Neuronal stem cell (in vitro differentiated cells): ENCODE measurements at regions not wholly inside any gene's neighbourhood (a gene's known extent, or its start where the extent isn't known, plus 50 kb on each side); places are given as distances from the start of the nearest gene placed in this dataset.

ENCODE experiments used
- DNase-seq: peaks from one replicate; pipeline ENCODE4 v3.0.0-alpha.2; 2013; ENCODE audit warnings: low spot score
- H2AFZ ChIP-seq: one replicate; pipeline ENCODE4 v1.6.1; 2013; ENCODE audit warnings: mild to moderate bottlenecking, low read length, inconsistent platforms
- H2AK5ac ChIP-seq: 2 replicates; pipeline ENCODE4 v1.6.1; 2013; ENCODE audit warnings: low read depth, mild to moderate bottlenecking, inconsistent platforms, low read length, moderate library complexity, mixed read lengths
- H2BK120ac ChIP-seq: 2 replicates; pipeline ENCODE4 v1.6.1; 2013; ENCODE audit warnings: low read depth, mild to moderate bottlenecking, inconsistent platforms, low read length, moderate library complexity, mixed read lengths
- H2BK12ac ChIP-seq: one replicate; pipeline ENCODE4 v1.6.1; 2013; ENCODE audit warnings: low read length, inconsistent platforms
- H2BK15ac ChIP-seq: 2 replicates; pipeline ENCODE4 v1.6.1; 2013; ENCODE audit warnings: mild to moderate bottlenecking, low read length, inconsistent platforms, mixed read lengths
- H2BK5ac ChIP-seq: one replicate; pipeline ENCODE4 v1.6.1; 2013; ENCODE audit warnings: inconsistent platforms, mild to moderate bottlenecking, low read length, moderate library complexity
- H3K14ac ChIP-seq: one replicate; pipeline ENCODE4 v1.6.1; 2013; ENCODE audit warnings: low read length, inconsistent platforms
- H3K18ac ChIP-seq: 2 replicates; pipeline ENCODE4 v1.6.1; 2013; ENCODE audit warnings: low read length, inconsistent platforms
- H3K23ac ChIP-seq: 2 replicates; pipeline ENCODE4 v1.6.1; 2013; ENCODE audit warnings: low read depth, mild to moderate bottlenecking, mixed read lengths, low read length, inconsistent platforms; ENCODE audit not compliant: poor library complexity
- H3K27ac ChIP-seq: replicated peaks from 3 replicates; pipeline ENCODE4 v1.5.1; 2013; ENCODE audit warnings: low read length, inconsistent platforms
- H3K27me3 ChIP-seq, 3 experiments: 2 replicates each; pipeline ENCODE4 v1.6.1; 2013; ENCODE audit warnings: low read length in 3 of 3, mild to moderate bottlenecking in 2 of 3, inconsistent platforms in 1 of 3, low read depth in 1 of 3, mixed read lengths in 1 of 3, moderate library complexity in 1 of 3; ENCODE audit not compliant: control insufficient read depth in 3 of 3, insufficient read depth in 3 of 3
- H3K36me3 ChIP-seq, 2 donors: replicated peaks in 1 of 2; 2 replicates each; pipeline ENCODE4 v1.6.1; 2013; ENCODE audit warnings: low read length in 2 of 2; ENCODE audit not compliant: control insufficient read depth in 2 of 2, insufficient read depth in 2 of 2
- H3K4ac ChIP-seq: 2 replicates; pipeline ENCODE4 v1.6.1; 2013; ENCODE audit warnings: inconsistent platforms, mild to moderate bottlenecking, low read length, moderate library complexity
- H3K4me1 ChIP-seq, 2 donors: 1 replicate in 1 of 2; 2 replicates in 1 of 2; pipeline ENCODE4 v1.6.1; 2013; ENCODE audit warnings: low read length in 2 of 2, low read depth in 1 of 2; ENCODE audit not compliant: control insufficient read depth in 2 of 2, insufficient read depth in 1 of 2
- H3K4me2 ChIP-seq: one replicate; pipeline ENCODE4 v1.6.1; 2013; ENCODE audit warnings: mild to moderate bottlenecking, low read length, inconsistent platforms; ENCODE audit not compliant: insufficient read depth, poor library complexity, severe bottlenecking
- H3K4me3 ChIP-seq, 2 donors: 2 replicates each; pipeline ENCODE4 v1.5.1; 2013; ENCODE audit warnings: low read length in 2 of 2, mild to moderate bottlenecking in 2 of 2, inconsistent platforms in 1 of 2, moderate library complexity in 1 of 2
- H3K79me1 ChIP-seq: one replicate; pipeline ENCODE4 v1.6.1; 2013; ENCODE audit warnings: low read depth, mild to moderate bottlenecking, inconsistent platforms, low read length, moderate library complexity
- H3K9ac ChIP-seq: one replicate; pipeline ENCODE4 v1.6.1; 2013; ENCODE audit warnings: mild to moderate bottlenecking, low read depth, low read length, inconsistent platforms; ENCODE audit not compliant: poor library complexity
- H3K9me3 ChIP-seq, 2 donors: replicated peaks in 1 of 2; 2 replicates each; pipeline versions ENCODE3 to v1.6.1; 2013; ENCODE audit warnings: low read length in 2 of 2, mild to moderate bottlenecking in 2 of 2, inconsistent platforms in 1 of 2, low read depth in 1 of 2, mixed read lengths in 1 of 2, moderate library complexity in 1 of 2; ENCODE audit not compliant: control insufficient read depth in 2 of 2, insufficient read depth in 1 of 2
- H4K8ac ChIP-seq: one replicate; pipeline ENCODE4 v1.6.1; 2013; ENCODE audit warnings: low read depth, mild to moderate bottlenecking, inconsistent platforms, low read length, moderate library complexity
- H4K91ac ChIP-seq: one replicate; pipeline ENCODE4 v1.6.1; 2013; ENCODE audit warnings: low read length, low read depth, mild to moderate bottlenecking, inconsistent platforms; ENCODE audit not compliant: poor library complexity
- WGBS, 2 donors: extraction: QIAGEN DNeasy Blood & Tissue Kit; methylation state at CpG; one replicate each; pipeline ENCODE4 v1.1.7; 2013; ENCODE audit warnings: missing lambda C conversion rate in 2 of 2, mixed read lengths in 1 of 2; ENCODE audit not compliant: insufficient read length in 2 of 2, insufficient replicate concordance in 1 of 2; ENCODE audit errors: extremely low coverage in 2 of 2; 5-methylcytosine and 5-hydroxymethylcytosine counted together

- Histone ChIP-seq H3K18ac (no peak overlapping the region), H3K14ac (no peak overlapping the region), H3K36me3 (no peaks in the 10 kb centered on the region), H3K9me3 (no peaks in the 10 kb centered on the region), H3K4me2 (no peak overlapping the region), H3K4me3 (no peak overlapping the region), H2AK5ac (no peak overlapping the region), H3K23ac (no peak overlapping the region), H4K91ac (no peak overlapping the region), H3K27ac (no peak overlapping the region), H2BK15ac (no peak overlapping the region), H2BK12ac (no peak overlapping the region), H3K27me3 (peaks cover 0 to 30% (median 0%) of the 10 kb centered on the region in 3 experiments), H2BK120ac (no peak overlapping the region), H3K9ac (no peak overlapping the region), H2BK5ac (no peak overlapping the region), H3K4ac (no peak overlapping the region), H4K8ac (no peak overlapping the region), H2AFZ (no peak overlapping the region), H3K4me1 (peaks cover 0 to 24% of the 10 kb centered on the region in 2 donors), H3K79me1 (no peaks in the 10 kb centered on the region)
- no CpG with 5 or more reads among the region's 2 CpGs for WGBS, 2 donors
- no peak for DNase-seq
Observed at GRCh38 chr11:45076761-45077160, 69.7 kb upstream of the PRDM11 start.

- H4K91ac ChIP-seq, result no peak overlapping the region
- no peak overlapping the region for H3K27ac ChIP-seq
- no peaks in the 10 kb centered on the region for H3K9me3 ChIP-seq
- no peaks in the 10 kb centered on the region for H3K79me1 ChIP-seq
- H3K23ac ChIP-seq, result no peak overlapping the region
- WGBS, 2 donors, result no CpG with 5 or more reads among the region's 16 CpGs
- H3K4ac ChIP-seq, result no peak overlapping the region
- no peak overlapping the region for H2BK5ac ChIP-seq
- H3K14ac ChIP-seq, result no peak overlapping the region
- no peak for DNase-seq
- no peak overlapping the region for H2AK5ac ChIP-seq
- H2BK120ac ChIP-seq, result no peak overlapping the region
- H2BK15ac ChIP-seq, result no peak overlapping the region
- H3K36me3 ChIP-seq, result no peaks in the 10 kb centered on the region
- H3K27me3 ChIP-seq, result peaks cover 0 to 25% (median 0%) of the 10 kb centered on the region in 3 experiments
- H3K4me1 ChIP-seq, result peaks cover 0 to 29% of the 10 kb centered on the region in 2 donors
- no peak overlapping the region for H2AFZ ChIP-seq
- H3K9ac ChIP-seq, result no peak overlapping the region
- H3K4me2 ChIP-seq, result no peak overlapping the region
- H4K8ac ChIP-seq, result no peak overlapping the region
- H2BK12ac ChIP-seq, result no peak overlapping the region
- peak overlapping the region; percentile 23 for H3K18ac ChIP-seq
- no peak overlapping the region for H3K4me3 ChIP-seq
Observed at GRCh38 chr11:45078236-45079074, 68.0 kb upstream of the PRDM11 start.

DNA sequence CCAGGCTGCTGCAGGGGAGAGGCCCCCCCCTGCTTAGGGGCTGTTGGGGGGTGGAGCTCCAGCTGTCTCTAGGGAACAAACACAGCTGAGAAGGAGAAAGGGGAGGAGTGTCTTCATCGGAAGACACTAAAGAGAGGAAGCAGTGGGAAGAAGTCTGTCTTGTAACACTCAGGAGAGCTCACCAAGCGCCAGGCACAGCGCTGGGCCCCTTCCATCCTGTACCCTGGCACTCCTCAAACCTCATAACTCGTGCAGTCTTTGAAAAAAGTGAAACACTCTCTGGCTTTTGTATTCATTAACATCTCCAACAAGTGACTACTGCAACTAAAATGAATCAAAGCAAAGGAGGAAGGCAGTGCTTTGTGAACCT, 67.4 kb upstream of the PRDM11 start:
- H3K27me3 ChIP-seq, result peaks cover 0 to 22% (median 0%) of the 10 kb centered on the region in 3 experiments

GRCh38 chr11:45079567-45079942, 66.9 kb upstream of the PRDM11 start:
- Histone ChIP-seq H3K9me3 (no peaks in the 10 kb centered on the region), H3K9ac (no peak overlapping the region), H3K18ac (peak overlapping the region; percentile 66), H2AK5ac (peak overlapping the region; percentile 76), H4K8ac (no peak overlapping the region), H3K4me3 (no peak overlapping the region), H3K23ac (no peak overlapping the region), H3K4ac (no peak overlapping the region), H4K91ac (no peak overlapping the region), H3K27ac (no peak overlapping the region), H2AFZ (no peak overlapping the region), H3K14ac (no peak overlapping the region), H3K4me1 (peaks cover 0 to 22% of the 10 kb centered on the region in 2 donors), H3K27me3 (peaks cover 0 to 20% (median 0%) of the 10 kb centered on the region in 3 experiments), H3K79me1 (no peaks in the 10 kb centered on the region), H2BK12ac (no peak overlapping the region), H3K36me3 (no peaks in the 10 kb centered on the region), H3K4me2 (no peak overlapping the region), H2BK120ac (peak overlapping the region; percentile 39), H2BK15ac (peak overlapping the region; percentile 76), H2BK5ac (peak overlapping the region; percentile 49)
- WGBS, 2 donors, result no CpG with 5 or more reads among the region's 1 CpG
- no peak for DNase-seq

More for the DNA sequence above, 67.4 kb upstream of the PRDM11 start:
- H2AFZ ChIP-seq, result no peak overlapping the region
- H2BK120ac ChIP-seq, result no peak overlapping the region
- no peak overlapping the region for H3K9ac ChIP-seq
- H3K4ac ChIP-seq, result no peak overlapping the region
- H4K91ac ChIP-seq, result no peak overlapping the region
- no peak overlapping the region for H2BK5ac ChIP-seq
- no CpG with 5 or more reads among the region's 4 CpGs for WGBS, 2 donors
- peak overlapping the region; percentile 76 for H2AK5ac ChIP-seq
- no peak overlapping the region for H2BK15ac ChIP-seq
- no peaks in the 10 kb centered on the region for H3K9me3 ChIP-seq
- no peak overlapping the region for H3K27ac ChIP-seq
- H3K23ac ChIP-seq, result no peak overlapping the region
- H4K8ac ChIP-seq, result no peak overlapping the region
- H3K18ac ChIP-seq, result no peak overlapping the region
- no peak overlapping the region for H2BK12ac ChIP-seq
- H3K4me1 ChIP-seq, result peaks cover 0 to 24% of the 10 kb centered on the region in 2 donors
- H3K79me1 ChIP-seq, result no peaks in the 10 kb centered on the region
- H3K36me3 ChIP-seq, result no peaks in the 10 kb centered on the region
- no peak for DNase-seq
- no peak overlapping the region for H3K4me3 ChIP-seq
- H3K14ac ChIP-seq, result no peak overlapping the region
- H3K4me2 ChIP-seq, result no peak overlapping the region
